ENCODE measurements at regions not wholly inside any gene's neighbourhood (a gene's known extent, or its start where the extent isn't known, plus 50 kb on each side); places are given as distances from the start of the nearest gene placed in this dataset.
"Not testable (repeated sequence)": the region's sequence is repeated elsewhere in the genome, so short reads cannot be mapped to it uniquely, and the experiment has no call there.

DNA sequence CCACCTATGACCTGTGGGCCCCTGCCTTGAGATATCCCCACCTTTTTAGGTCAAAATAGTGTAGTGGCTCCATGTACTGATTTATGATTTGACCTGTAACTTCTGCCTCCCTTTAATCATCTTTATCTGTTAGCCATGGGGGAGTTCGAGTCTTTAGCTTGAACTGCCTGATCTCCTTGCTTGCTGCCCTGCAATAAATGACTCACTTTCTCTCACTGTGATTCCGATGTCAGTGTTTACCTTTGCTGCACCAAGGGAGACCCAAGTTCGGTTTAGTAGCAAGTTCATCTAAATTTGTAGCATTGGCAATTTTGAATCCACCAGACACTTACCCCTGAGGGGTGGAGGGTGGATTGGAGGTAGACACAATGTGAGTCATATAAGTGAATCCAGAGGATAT, 814.6 kb upstream of the AUTS2 start:
- TF ChIP-seq CTCF (IDR thresholded peaks at IDR 0.05; ENCODE audit: low read depth, low read length) = no peak
- no peak overlapping the region for H3K27ac ChIP-seq
- H3K27me3 ChIP-seq (ENCODE audit: insufficient read depth, low read depth, severe bottlenecking) = no peaks in the 10 kb centered on the region
- H3K4me3 ChIP-seq (ENCODE audit: low read depth, low read length) = no peak overlapping the region
- no peaks in the 10 kb centered on the region for H3K9me3 ChIP-seq (ENCODE audit: severe bottlenecking)
- no peaks in the 10 kb centered on the region for H3K36me3 ChIP-seq
- DNase-seq = no peak

DNA sequence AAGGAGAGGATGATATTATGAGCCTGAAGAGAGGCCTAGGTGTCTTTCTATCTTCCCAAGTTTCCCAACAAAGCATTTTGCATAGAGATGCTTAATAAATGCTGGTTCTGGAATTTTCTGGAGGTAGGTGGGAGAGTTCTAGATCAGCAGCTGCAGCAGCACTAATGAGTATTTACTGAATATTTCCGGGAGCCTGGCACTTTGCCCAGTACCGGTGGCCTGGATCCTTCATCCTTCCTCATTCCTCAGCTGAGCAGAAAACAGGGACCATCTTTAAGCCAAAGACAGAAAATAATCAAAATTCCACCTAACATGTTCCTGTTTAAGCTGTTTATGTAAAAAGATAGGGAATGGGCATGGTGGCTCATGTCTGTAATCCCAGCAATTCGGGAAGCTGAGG, 813.2 kb upstream of the AUTS2 start:
- no peaks in the 10 kb centered on the region for H3K27me3 ChIP-seq (ENCODE audit: insufficient read depth, low read depth, severe bottlenecking)
- no peak for DNase-seq
- H3K27ac ChIP-seq = no peak overlapping the region
- no peaks in the 10 kb centered on the region for H3K36me3 ChIP-seq
- no peak for TF ChIP-seq CTCF (IDR thresholded peaks at IDR 0.05; ENCODE audit: low read depth, low read length)
- no peaks in the 10 kb centered on the region for H3K9me3 ChIP-seq (ENCODE audit: severe bottlenecking)
- H3K4me3 ChIP-seq (ENCODE audit: low read depth, low read length) = no peak overlapping the region

- TF ChIP-seq CTCF (IDR thresholded peaks at IDR 0.05; ENCODE audit: low read depth, low read length) = no peak
- no peak for DNase-seq
- Histone ChIP-seq H3K27me3 (ENCODE audit: insufficient read depth, low read depth, severe bottlenecking) (no peaks in the 10 kb centered on the region), H3K36me3 (no peaks in the 10 kb centered on the region), H3K27ac (no peak overlapping the region), H3K4me3 (ENCODE audit: low read depth, low read length) (no peak overlapping the region), H3K9me3 (ENCODE audit: severe bottlenecking) (no peaks in the 10 kb centered on the region)
These were observed 810.7 kb upstream of the AUTS2 start for GRCh38 chr7:68787566-68787965.

DNA sequence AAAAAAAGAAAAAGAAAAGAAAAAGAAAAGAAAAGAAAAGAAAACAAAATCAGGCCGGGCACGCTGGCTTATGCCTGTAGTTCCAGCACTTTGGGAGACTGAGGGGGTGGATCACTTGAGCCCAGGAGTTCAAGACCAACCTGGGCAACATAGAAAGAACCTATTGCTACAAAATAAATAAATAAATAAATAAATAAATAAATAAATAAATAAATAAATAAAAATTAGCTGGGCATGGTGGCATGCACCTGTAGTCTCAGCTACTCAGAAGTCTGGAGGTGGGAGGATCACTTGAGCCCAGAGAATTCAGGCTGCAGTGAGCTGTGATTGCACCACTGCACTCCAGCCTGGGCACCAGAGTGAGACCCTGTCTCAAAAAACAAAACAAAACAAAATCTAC, 809.7 kb upstream of the AUTS2 start:
- not testable (repeated sequence) for H3K4me3 ChIP-seq (ENCODE audit: low read depth, low read length); H3K9me3 ChIP-seq (ENCODE audit: severe bottlenecking); DNase-seq; H3K27ac ChIP-seq; H3K36me3 ChIP-seq; H3K27me3 ChIP-seq (ENCODE audit: insufficient read depth, low read depth, severe bottlenecking)

DNA sequence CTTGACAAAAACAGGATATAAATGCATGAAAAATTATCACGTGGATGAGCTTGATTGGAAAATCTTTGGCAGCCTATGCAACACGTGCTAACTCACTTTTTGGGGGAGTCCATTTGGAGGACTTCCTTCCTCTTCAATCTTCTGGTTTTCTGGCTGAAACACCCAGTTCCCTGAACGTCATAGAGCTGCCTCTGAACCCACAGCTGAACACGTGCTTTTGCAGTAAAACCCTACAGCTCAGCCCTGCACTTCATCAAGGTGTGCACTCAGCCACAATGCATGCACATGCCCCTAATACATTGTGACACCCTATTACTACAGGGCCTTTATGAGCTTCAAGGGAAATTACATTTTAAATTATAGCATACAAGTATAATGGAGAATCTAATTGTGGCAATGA, 808.7 kb upstream of the AUTS2 start:
- Histone ChIP-seq H3K9me3 (ENCODE audit: severe bottlenecking) (no peaks in the 10 kb centered on the region), H3K27ac (no peak overlapping the region), H3K4me3 (ENCODE audit: low read depth, low read length) (no peak overlapping the region), H3K36me3 (no peaks in the 10 kb centered on the region), H3K27me3 (ENCODE audit: insufficient read depth, low read depth, severe bottlenecking) (no peaks in the 10 kb centered on the region)
- no peak for TF ChIP-seq CTCF (IDR thresholded peaks at IDR 0.05; ENCODE audit: low read depth, low read length)
- no peak for DNase-seq

DNA sequence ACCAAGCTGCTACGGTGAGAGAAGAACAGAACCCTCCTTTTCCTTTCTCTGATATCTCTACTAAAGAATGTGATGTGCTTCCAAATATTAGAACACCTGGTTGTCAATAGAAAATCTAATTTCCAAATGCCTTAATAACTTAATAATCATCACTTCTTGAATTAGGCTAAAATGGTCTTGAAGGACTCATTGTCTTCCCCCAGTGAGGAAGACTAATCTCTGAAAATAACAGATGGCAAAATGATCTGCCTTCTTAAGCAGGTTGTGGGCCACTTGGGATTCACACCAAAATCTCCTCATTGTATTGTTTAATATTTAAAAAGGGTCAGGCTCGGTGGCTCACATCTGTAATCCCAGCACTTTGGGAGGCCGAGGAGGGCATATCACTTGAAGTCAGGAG, 805.9 kb upstream of the AUTS2 start:
- H3K9me3 ChIP-seq (ENCODE audit: severe bottlenecking) = peaks cover 2% of the 10 kb centered on the region
- no peaks in the 10 kb centered on the region for H3K27me3 ChIP-seq (ENCODE audit: insufficient read depth, low read depth, severe bottlenecking)
- no peak for TF ChIP-seq CTCF (IDR thresholded peaks at IDR 0.05; ENCODE audit: low read depth, low read length)
- DNase-seq = no peak
- 0 out of 2 replicates have a peak overlapping the region, but pooled peaks have one; percentile 23 for H3K27ac ChIP-seq
- no peak overlapping the region for H3K4me3 ChIP-seq (ENCODE audit: low read depth, low read length)
- H3K36me3 ChIP-seq = no peaks in the 10 kb centered on the region
